Epithelial cell of esophagus (primary cell): ENCODE measurements at regions not wholly inside any gene's neighbourhood (a gene's known extent, or its start where the extent isn't known, plus 50 kb on each side); places are given as distances from the start of the nearest gene placed in this dataset.

ENCODE experiments used
- DNase-seq: peaks from one replicate; pipeline ENCODE4 v3.0.0; 2010; ENCODE audit warnings: low read depth
- H3K4me3 ChIP-seq: 2 replicates; pipeline ENCODE4 v1.5.1; 2011; ENCODE audit warnings: mild to moderate bottlenecking, low read length, control low read depth
- CTCF ChIP-seq: IDR thresholded peaks from 2 replicates; pipeline ENCODE4 v1.5.1; 2011; ENCODE audit warnings: low read depth, mild to moderate bottlenecking, low read length, control low read depth, inconsistent platforms; ENCODE audit not compliant: insufficient read depth; ENCODE audit errors: missing control alignments

GRCh38 chr9:89885156-89885555 lies 280.3 kb downstream of the GADD45G start:
- no peak for DNase-seq
- TF ChIP-seq CTCF, result no peak
- no peak overlapping the region for H3K4me3 ChIP-seq

GRCh38 chr9:89886281-89886700 lies 281.5 kb downstream of the GADD45G start:
- no peak for DNase-seq
- H3K4me3 ChIP-seq, result no peak overlapping the region
- no peak for TF ChIP-seq CTCF

- DNase-seq, result no peak
- no peak overlapping the region for H3K4me3 ChIP-seq
- no peak for TF ChIP-seq CTCF
Measured at GRCh38 chr9:89887286-89887685, 282.5 kb downstream of the GADD45G start.

GRCh38 chr9:89888233-89888632 lies 283.4 kb downstream of the GADD45G start:
- no peak for DNase-seq
- no peak overlapping the region for H3K4me3 ChIP-seq
- no peak for TF ChIP-seq CTCF

GRCh38 chr9:89888677-89889076 lies 283.9 kb downstream of the GADD45G start:
- H3K4me3 ChIP-seq, result no peak overlapping the region
- no peak for TF ChIP-seq CTCF
- DNase-seq, result no peak

GRCh38 chr9:89889865-89890264 lies 285.1 kb downstream of the GADD45G start:
- no peak for TF ChIP-seq CTCF
- no peak for DNase-seq
- H3K4me3 ChIP-seq, result no peak overlapping the region

GRCh38 chr9:89890326-89890980 lies 285.6 kb downstream of the GADD45G start:
- TF ChIP-seq CTCF, result no peak
- H3K4me3 ChIP-seq, result no peak overlapping the region
- no peak for DNase-seq
